Adipocyte (in vitro differentiated cells): ENCODE measurements at regions not wholly inside any gene's neighbourhood (a gene's known extent, or its start where the extent isn't known, plus 50 kb on each side); places are given as distances from the start of the nearest gene placed in this dataset.

ENCODE experiments used
- DNase-seq: peaks from one replicate; pipeline ENCODE4 v3.0.0-alpha.2; 2015; ENCODE audit warnings: low read depth
- H3K27me3 ChIP-seq: replicated peaks from 2 replicates; pipeline ENCODE4 v1.7.0; 2013; ENCODE audit warnings: mild to moderate bottlenecking, low read length, moderate library complexity; ENCODE audit not compliant: control insufficient read depth, insufficient read depth
- H3K36me3 ChIP-seq: 2 replicates; pipeline ENCODE4 v1.7.0; 2013; ENCODE audit warnings: low read length, mild to moderate bottlenecking, moderate library complexity; ENCODE audit not compliant: control insufficient read depth, insufficient read depth, severe bottlenecking
- H3K4me1 ChIP-seq: 2 replicates; pipeline ENCODE4 v1.7.0; 2013; ENCODE audit warnings: mild to moderate bottlenecking, low read length, moderate library complexity; ENCODE audit not compliant: control insufficient read depth, insufficient read depth
- H3K4me3 ChIP-seq: 2 replicates; pipeline ENCODE4 v1.7.0; 2013; ENCODE audit warnings: mild to moderate bottlenecking, low read length, moderate library complexity
- H3K9ac ChIP-seq: 2 replicates; pipeline ENCODE4 v1.7.0; 2013; ENCODE audit warnings: mild to moderate bottlenecking, low read length, moderate library complexity
- H3K9me3 ChIP-seq: 2 replicates; pipeline ENCODE4 v1.7.0; 2013; ENCODE audit warnings: mild to moderate bottlenecking, low read length, moderate library complexity; ENCODE audit not compliant: control insufficient read depth

DNA sequence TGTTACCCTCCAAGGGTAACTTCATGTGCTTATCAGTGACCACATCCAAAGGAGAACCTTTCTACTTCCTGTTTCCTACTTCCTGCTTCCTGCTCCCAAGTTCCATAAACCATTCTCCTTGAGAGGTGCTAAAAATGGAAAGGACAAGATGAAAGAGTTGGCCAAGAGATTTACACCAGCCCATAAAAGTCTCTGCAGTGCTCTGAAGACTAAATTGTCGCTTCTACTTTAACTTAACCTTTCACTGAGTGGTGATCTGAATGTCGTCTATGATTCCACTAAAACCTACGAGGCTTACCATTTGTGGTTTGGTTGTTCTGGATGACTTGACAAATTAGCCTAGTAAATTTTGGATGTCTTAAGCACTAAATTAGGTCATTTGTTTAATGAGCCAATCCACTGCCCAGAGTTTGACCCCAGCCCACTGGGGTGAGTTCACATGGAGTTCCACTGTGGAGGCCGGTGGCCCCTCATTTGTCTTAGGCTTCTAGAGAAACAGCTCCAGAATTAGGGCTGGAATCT is 333.1 kb downstream of the FOXL1 start:
- no peak overlapping the region for H3K4me3 ChIP-seq
- no peaks in the 10 kb centered on the region for H3K4me1 ChIP-seq
- H3K27me3 ChIP-seq = peaks cover 32% of the 10 kb centered on the region
- H3K9me3 ChIP-seq = no peaks in the 10 kb centered on the region
- DNase-seq = no peak
- H3K36me3 ChIP-seq = no peaks in the 10 kb centered on the region
- H3K9ac ChIP-seq = no peak overlapping the region

DNA sequence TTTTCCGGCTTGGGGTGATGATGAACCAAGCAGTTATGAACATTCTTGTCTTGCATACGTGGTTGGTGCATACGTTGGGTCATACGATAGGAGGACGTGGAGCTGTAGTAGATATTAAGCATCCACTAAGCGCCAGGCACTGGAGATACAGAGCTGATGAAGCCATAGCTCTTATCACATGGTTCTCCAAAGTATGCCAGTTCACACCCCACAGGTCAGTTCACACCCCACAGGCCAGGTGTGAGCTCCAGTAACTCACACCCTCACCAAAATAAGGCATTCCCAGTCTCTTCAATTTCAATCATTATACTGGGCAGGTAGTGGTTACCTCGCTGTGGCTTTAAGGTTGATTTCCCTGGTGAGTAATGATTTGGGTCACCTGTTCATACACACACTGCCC is 335.5 kb downstream of the FOXL1 start:
- no peak overlapping the region for H3K9ac ChIP-seq
- H3K36me3 ChIP-seq = no peaks in the 10 kb centered on the region
- H3K4me1 ChIP-seq = no peaks in the 10 kb centered on the region
- no peak for DNase-seq
- peaks cover 37% of the 10 kb centered on the region for H3K27me3 ChIP-seq
- H3K9me3 ChIP-seq = no peaks in the 10 kb centered on the region
- H3K4me3 ChIP-seq = no peak overlapping the region

DNA sequence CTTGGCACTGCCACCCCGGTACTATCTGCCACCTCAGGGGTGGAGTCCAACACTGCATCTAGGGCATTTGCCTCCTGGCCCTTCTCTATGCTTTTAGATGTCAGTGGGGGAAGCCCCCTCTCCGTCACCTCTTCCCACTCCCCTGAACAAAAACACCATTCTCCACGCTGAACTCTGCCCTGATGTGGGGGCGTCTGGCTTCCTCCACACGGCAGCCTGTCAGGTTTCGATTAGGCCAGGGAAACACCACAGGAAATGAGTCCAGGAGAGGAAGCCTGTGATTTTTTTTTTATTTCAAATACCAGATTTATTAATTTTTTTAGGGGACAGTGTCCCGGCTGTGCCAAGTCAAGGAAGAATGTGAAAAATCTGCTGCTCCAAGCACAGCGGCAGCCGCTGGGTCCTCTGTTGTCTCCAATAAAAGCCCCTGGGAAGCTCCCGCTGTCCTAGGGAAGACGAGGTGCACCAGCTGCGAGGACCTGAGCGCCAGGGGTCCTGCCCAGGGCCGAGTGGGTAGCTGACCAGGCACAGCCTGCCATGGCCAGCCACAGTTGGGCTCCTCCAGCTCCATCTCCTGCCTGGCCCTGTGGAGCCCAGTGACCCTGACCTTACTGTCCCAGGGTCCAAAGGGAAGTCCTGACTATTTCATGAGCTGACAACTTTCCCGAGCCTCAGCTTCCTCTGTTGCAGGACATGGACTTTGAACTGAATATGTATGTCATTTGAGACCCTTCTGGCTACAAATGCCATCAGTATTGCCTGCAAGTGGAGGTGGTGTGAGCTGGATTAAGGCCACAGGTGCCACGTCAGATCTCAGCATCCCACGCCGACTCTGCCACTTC is 336.7 kb downstream of the FOXL1 start:
- Histone ChIP-seq H3K4me3 (no peak overlapping the region), H3K36me3 (no peaks in the 10 kb centered on the region), H3K9ac (no peak overlapping the region), H3K4me1 (no peaks in the 10 kb centered on the region), H3K27me3 (peaks cover 46% of the 10 kb centered on the region), H3K9me3 (peaks cover 5% of the 10 kb centered on the region)
- no peak for DNase-seq

DNA sequence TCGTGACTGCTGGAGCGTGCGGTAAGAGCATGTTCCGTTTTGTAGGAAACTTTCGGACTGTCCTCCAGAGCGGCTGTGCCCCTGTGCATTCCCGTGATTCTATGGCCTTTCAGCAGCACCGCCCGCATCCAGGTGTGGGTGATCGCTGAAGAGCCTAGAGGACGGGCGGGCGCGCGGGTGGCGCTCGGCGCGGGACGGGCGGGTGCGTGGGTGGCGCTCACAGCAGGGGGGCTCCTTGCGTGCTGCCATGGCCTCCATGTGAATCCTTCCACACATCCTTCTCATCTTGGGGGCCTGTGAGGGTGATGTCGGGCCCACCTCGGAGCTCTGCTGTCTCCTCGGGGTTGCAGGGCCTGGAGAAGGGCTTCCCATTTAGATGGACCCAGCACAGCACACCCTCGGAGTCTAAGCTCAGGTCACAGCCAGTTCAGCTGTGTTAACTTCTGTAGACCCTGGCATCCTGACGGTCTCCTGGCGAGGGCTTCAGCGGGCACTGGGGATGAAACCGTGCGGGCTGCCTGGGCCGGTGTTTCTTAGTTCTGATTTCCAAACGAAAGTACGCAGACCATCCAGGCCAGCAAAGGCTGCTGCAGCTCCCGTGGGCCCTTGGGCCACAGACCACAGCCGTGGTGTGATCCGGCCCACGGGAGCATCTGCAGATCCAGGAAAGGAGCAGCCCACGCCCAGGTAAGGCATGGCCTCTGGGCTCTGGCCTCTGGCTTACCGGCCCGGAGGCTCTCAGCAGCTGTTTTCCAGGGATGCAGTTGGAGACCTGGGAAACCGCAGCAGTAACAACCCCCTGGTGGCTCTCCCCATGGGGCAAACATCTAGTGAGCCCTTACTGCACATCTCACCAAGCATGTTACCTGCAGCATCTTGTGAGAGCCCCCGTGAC is 339.4 kb downstream of the FOXL1 start:
- H3K9ac ChIP-seq = no peak overlapping the region
- H3K4me1 ChIP-seq = no peaks in the 10 kb centered on the region
- peaks cover 31% of the 10 kb centered on the region for H3K9me3 ChIP-seq
- DNase-seq = no peak
- H3K27me3 ChIP-seq = peaks cover 48% of the 10 kb centered on the region
- H3K4me3 ChIP-seq = no peak overlapping the region
- H3K36me3 ChIP-seq = no peaks in the 10 kb centered on the region

DNA sequence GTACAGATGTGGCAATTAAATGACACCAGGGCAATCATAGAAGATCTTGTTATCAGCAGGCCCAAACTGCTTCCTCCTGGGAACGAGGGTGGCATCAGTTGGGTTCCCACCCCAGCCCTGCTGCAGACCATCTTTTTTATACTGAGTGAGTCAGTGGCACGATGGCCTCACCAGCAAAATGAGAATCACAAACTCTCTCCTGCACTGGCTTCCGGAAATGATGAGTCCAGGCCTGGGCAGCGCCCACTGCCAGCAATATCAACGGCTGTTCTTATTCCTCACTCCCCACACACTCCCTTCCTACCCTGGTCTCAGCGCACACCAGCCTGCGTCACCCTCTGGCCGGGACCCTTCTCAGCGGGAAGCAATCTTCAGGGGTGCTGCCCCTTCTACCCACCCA is 340.3 kb downstream of the FOXL1 start:
- H3K4me3 ChIP-seq = no peak overlapping the region
- H3K27me3 ChIP-seq = peaks cover 48% of the 10 kb centered on the region
- H3K36me3 ChIP-seq = no peaks in the 10 kb centered on the region
- no peak for DNase-seq
- H3K9me3 ChIP-seq = peaks cover 33% of the 10 kb centered on the region
- no peaks in the 10 kb centered on the region for H3K4me1 ChIP-seq
- H3K9ac ChIP-seq = no peak overlapping the region

DNA sequence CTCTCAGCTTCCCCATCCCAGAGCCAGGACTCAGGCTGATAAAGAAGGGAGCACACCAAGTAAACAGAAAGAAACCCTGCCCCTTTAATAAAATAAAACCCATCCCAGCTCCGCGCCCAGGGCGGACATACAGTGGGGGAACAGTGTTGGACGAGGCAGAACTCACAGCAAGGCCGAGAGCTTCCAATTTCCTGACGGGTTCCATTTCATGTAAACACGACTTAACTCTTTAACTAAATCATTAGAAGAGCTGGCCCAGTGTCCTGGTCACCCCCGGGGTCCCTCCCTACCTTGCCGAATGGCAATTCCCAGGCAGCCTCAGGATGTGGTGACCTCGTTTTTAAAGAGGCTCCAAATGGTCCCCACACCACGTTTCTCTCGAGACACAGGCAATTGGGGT is 340.7 kb downstream of the FOXL1 start:
- peaks cover 33% of the 10 kb centered on the region for H3K9me3 ChIP-seq
- H3K36me3 ChIP-seq = no peaks in the 10 kb centered on the region
- H3K4me3 ChIP-seq = no peak overlapping the region
- DNase-seq = no peak
- no peaks in the 10 kb centered on the region for H3K4me1 ChIP-seq
- H3K27me3 ChIP-seq = peaks cover 48% of the 10 kb centered on the region
- no peak overlapping the region for H3K9ac ChIP-seq

DNA sequence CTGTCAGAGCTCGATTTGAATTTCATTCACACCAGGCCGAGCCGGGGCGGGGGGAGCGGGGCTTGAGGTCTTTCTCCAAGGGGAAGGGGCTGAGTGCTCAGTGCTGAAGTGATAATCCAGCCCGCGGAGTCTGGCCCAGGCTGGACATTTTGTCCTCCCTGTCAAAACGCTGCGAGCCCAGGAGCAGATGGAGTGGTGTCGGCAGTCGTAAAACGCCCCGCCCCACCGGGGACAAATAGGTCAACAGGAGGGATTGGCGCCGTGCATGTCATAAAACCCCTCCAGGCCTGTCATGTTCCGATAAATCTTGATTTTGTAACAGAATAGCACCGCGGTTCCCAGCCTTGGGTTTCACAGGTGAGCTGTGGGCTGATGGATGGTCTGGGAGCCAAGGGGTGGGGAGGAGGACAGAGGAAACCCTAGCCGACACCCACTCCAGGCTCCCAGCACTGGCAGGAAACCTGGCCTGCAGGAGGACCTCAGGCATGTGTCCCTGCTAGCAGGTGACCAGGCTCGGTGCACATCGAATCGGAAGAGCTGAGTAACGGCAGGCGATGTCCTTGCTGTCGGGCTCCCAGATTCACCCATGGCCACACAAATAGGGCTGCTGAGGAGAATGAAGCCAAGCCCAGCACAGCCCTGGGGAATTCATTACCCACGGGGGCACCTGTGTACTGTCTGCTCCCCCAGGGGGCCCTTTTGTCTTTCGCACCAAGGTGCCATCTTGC is 341.4 kb downstream of the FOXL1 start:
- Histone ChIP-seq H3K4me3 (no peak overlapping the region), H3K36me3 (no peaks in the 10 kb centered on the region), H3K4me1 (peaks cover 5% of the 10 kb centered on the region), H3K9me3 (peaks cover 33% of the 10 kb centered on the region), H3K27me3 (peaks cover 45% of the 10 kb centered on the region), H3K9ac (no peak overlapping the region)
- no peak for DNase-seq

DNA sequence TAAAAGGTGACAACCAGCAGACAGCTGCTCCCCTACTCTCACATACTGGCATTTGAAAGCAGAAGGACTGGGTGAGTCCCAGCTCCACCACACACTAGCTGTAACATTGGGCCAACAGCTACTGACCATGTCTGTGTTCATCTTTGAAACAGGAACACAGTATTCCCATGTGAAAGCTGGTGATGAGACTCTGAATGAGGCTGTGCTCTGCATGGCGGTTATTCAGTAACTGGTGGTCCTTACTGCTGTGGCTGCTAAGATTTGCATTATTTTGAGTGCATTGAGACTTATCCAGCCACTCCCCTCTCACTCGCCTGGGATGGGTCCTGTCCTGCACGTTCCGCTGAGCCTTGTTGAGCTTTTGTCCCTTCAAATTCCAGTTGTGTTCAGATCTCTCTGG is 342.9 kb downstream of the FOXL1 start:
- no peak for DNase-seq
- H3K9me3 ChIP-seq = peaks cover 33% of the 10 kb centered on the region
- H3K36me3 ChIP-seq = no peaks in the 10 kb centered on the region
- peaks cover 34% of the 10 kb centered on the region for H3K27me3 ChIP-seq
- peaks cover 15% of the 10 kb centered on the region for H3K4me1 ChIP-seq
- H3K4me3 ChIP-seq = no peak overlapping the region
- no peak overlapping the region for H3K9ac ChIP-seq

DNA sequence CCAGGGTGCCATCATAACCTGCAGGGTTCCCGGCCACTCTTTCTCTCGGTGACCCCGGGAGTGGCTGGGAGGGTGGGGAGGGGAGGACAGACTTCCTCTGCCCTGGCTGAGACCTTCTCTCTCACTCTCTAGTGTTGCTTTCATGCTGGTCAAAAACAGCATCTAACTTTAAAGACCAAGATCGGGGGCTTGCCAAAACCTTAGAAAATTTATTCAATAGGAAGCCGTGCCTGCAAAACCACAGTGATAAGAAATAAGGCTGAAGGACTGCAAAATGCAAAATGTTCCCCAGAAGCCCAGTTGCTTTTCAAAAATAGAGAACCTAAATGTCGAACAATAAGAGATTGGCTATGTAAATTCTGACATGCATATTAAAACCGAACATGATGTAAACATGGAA is 344.0 kb downstream of the FOXL1 start:
- Histone ChIP-seq H3K4me3 (no peak overlapping the region), H3K36me3 (no peaks in the 10 kb centered on the region), H3K9me3 (peaks cover 33% of the 10 kb centered on the region), H3K9ac (no peak overlapping the region), H3K27me3 (peaks cover 29% of the 10 kb centered on the region), H3K4me1 (peaks cover 15% of the 10 kb centered on the region)
- no peak for DNase-seq

DNA sequence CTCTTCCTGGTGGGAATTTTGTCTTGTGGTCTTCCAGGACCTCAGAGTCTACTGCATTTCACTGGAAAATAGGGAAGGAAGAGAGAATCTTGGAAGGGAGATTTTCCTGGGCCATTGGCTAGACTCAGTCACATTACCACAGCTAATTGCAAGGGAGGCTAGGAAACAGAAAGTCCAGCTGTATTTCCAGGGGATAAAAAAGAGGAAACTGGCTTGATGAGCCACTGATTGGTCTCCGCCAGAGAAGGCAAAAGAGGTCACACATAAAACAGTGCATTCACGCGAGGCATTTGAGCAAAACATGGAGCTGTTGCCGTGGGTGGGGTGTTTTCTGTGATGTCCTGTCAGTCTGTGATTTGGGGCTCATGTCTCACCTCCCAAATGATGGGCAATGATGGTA is 345.3 kb downstream of the FOXL1 start:
- Histone ChIP-seq H3K27me3 (peaks cover 23% of the 10 kb centered on the region), H3K4me3 (no peak overlapping the region), H3K36me3 (no peaks in the 10 kb centered on the region), H3K9ac (no peak overlapping the region), H3K4me1 (peaks cover 15% of the 10 kb centered on the region), H3K9me3 (peaks cover 33% of the 10 kb centered on the region)
- DNase-seq = no peak

DNA sequence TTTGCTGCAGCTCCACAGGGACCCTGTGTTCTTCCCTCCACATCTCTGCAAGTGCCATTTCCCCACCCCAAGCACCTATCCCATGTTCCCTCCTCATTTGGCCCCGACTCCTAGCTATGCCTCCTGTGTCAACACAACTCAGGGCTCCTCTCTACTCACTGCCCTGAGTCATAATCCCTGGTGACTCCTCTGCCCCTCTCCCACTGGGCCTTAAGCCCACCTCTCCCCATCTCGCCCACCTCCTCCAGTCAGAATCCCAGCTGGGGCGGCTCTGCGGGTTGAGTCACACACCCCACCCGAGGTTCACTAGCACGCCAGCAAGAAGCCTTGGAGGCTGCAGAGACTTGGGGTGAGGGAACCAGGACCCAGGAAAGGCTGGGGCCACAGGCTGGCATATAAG is 346.2 kb downstream of the FOXL1 start:
- Histone ChIP-seq H3K4me3 (no peak overlapping the region), H3K27me3 (peaks cover 14% of the 10 kb centered on the region), H3K36me3 (no peaks in the 10 kb centered on the region), H3K9ac (no peak overlapping the region), H3K9me3 (peaks cover 33% of the 10 kb centered on the region), H3K4me1 (peaks cover 22% of the 10 kb centered on the region)
- DNase-seq = peak; percentile 54
